ENCODE measurements at regions not wholly inside any gene's neighbourhood (a gene's known extent, or its start where the extent isn't known, plus 50 kb on each side); places are given as distances from the start of the nearest gene placed in this dataset.

DNA sequence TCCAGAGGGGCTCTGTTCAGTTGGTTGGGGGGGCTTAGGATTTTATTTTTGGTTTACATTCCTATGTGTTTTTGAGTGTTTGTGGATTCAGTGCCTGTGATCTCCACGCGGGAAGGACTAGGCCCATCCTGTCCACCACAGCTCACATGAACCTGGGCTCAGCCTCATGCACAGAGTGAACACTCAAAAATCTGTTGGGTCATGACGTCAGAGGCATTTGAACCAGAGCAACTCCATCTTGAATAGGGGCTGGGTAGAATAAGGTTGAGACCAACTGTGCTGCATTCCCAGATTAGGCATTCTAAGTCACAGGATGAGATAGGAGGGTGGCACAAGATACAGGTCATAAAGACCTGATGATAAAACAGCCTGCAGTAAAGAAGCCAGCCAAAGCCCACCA, 133.3 kb downstream of the RAMP3 start:
- H2AFZ ChIP-seq (ENCODE audit: control insufficient read depth, low read depth, low read length): no peak overlapping the region
- in situ Hi-C loops (cut with MboI) (no loop called here), intact Hi-C loops (cut with micrococcal nuclease; ENCODE audit: unreplicated experiment) (no loop called here)
- CTCF ChIA-PET: no interaction called here
- no peak for ATAC-seq
- no peaks in the 10 kb centered on the region for H3K4me1 ChIP-seq (ENCODE audit: control insufficient read depth, insufficient read depth, low read length)
- no peaks in the 10 kb centered on the region for H3K79me2 ChIP-seq (ENCODE audit: control insufficient read depth, insufficient read depth, low read length)
- RAD21 ChIA-PET (ENCODE audit: unreplicated experiment): no interaction called here
- H3K27ac ChIP-seq (ENCODE audit: control insufficient read depth, insufficient read depth): no peak overlapping the region
- no peak overlapping the region for H3K4me2 ChIP-seq (ENCODE audit: control insufficient read depth, insufficient read depth)
- POLR2A ChIA-PET: no interaction called here
- TF ChIP-seq, protein P1, sequence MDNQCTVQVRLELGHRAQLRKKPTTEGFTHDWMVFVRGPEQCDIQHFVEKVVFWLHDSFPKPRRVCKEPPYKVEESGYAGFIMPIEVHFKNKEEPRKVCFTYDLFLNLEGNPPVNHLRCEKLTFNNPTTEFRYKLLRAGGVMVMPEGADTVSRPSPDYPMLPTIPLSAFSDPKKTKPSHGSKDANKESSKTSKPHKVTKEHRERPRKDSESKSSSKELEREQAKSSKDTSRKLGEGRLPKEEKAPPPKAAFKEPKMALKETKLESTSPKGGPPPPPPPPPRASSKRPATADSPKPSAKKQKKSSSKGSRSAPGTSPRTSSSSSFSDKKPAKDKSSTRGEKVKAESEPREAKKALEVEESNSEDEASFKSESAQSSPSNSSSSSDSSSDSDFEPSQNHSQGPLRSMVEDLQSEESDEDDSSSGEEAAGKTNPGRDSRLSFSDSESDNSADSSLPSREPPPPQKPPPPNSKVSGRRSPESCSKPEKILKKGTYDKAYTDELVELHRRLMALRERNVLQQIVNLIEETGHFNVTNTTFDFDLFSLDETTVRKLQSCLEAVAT (IDR thresholded peaks at IDR 0.05): no peak
- TF ChIP-seq, protein P2, sequence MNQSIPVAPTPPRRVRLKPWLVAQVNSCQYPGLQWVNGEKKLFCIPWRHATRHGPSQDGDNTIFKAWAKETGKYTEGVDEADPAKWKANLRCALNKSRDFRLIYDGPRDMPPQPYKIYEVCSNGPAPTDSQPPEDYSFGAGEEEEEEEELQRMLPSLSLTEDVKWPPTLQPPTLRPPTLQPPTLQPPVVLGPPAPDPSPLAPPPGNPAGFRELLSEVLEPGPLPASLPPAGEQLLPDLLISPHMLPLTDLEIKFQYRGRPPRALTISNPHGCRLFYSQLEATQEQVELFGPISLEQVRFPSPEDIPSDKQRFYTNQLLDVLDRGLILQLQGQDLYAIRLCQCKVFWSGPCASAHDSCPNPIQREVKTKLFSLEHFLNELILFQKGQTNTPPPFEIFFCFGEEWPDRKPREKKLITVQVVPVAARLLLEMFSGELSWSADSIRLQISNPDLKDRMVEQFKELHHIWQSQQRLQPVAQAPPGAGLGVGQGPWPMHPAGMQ (IDR thresholded peaks at IDR 0.05; ENCODE audit: borderline replicate concordance): no peak
- TF ChIP-seq SP1 (IDR thresholded peaks at IDR 0.05; ENCODE audit: low read depth, low read length) (no peak), BCL11A (IDR thresholded peaks at IDR 0.05; ENCODE audit: low read depth, low read length) (no peak), CEBPB (IDR thresholded peaks at IDR 0.05; ENCODE audit: borderline replicate concordance in 1 of 2, low read depth in 2 of 2, low read length in 2 of 2) (no peak), HDGF (IDR thresholded peaks at IDR 0.05) (no peak)
- TF ChIP-seq, protein P3, sequence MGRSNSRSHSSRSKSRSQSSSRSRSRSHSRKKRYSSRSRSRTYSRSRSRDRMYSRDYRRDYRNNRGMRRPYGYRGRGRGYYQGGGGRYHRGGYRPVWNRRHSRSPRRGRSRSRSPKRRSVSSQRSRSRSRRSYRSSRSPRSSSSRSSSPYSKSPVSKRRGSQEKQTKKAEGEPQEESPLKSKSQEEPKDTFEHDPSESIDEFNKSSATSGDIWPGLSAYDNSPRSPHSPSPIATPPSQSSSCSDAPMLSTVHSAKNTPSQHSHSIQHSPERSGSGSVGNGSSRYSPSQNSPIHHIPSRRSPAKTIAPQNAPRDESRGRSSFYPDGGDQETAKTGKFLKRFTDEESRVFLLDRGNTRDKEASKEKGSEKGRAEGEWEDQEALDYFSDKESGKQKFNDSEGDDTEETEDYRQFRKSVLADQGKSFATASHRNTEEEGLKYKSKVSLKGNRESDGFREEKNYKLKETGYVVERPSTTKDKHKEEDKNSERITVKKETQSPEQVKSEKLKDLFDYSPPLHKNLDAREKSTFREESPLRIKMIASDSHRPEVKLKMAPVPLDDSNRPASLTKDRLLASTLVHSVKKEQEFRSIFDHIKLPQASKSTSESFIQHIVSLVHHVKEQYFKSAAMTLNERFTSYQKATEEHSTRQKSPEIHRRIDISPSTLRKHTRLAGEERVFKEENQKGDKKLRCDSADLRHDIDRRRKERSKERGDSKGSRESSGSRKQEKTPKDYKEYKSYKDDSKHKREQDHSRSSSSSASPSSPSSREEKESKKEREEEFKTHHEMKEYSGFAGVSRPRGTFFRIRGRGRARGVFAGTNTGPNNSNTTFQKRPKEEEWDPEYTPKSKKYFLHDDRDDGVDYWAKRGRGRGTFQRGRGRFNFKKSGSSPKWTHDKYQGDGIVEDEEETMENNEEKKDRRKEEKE (IDR thresholded peaks at IDR 0.05): no peak
- no peaks in the 10 kb centered on the region for H3K9me3 ChIP-seq (replicated peaks; ENCODE audit: control insufficient read depth, insufficient read depth, low read length)
- H3K36me3 ChIP-seq (ENCODE audit: control insufficient read depth in 2 of 2, insufficient read depth in 2 of 2, low read length in 1 of 2): no peaks in the 10 kb centered on the region
- no peaks in the 10 kb centered on the region; a peak in 1 of 4 replicates for H3K27me3 ChIP-seq (replicated peaks in 1 of 2; ENCODE audit: control insufficient read depth in 2 of 2, insufficient read depth in 2 of 2, low read length in 1 of 2)
- H3K9ac ChIP-seq (ENCODE audit: control insufficient read depth, insufficient read depth, low read length): no peak overlapping the region
- DNase-seq (ENCODE audit: low read depth, low spot score): no peak
- no peak for FAIRE-seq
- no TSS peak for BruUV-seq (replicated peaks)
- no peaks in the 10 kb centered on the region for H4K20me1 ChIP-seq (ENCODE audit: control insufficient read depth, insufficient read depth)
- WGBS (ENCODE audit: insufficient coverage, insufficient replicate concordance, low lambda C conversion rate, missing lambda C conversion rate): 70% methylated on average over 3 of the region's 3 CpGs
- SMC1A ChIA-PET (ENCODE audit: uncharacterized antibody, unreplicated experiment): no interaction called here
- H3K4me3 ChIP-seq: no peak overlapping the region

All from GM12878 (cell line).